CD4-positive, CD25-positive, alpha-beta regulatory T cell (primary cell): ENCODE measurements at regions not wholly inside any gene's neighbourhood (a gene's known extent, or its start where the extent isn't known, plus 50 kb on each side); places are given as distances from the start of the nearest gene placed in this dataset.

ENCODE experiments used
- ATAC-seq, 2 donors: fragments of 150-1000 bp; cut with Tn5 transposase; one replicate each; pipeline ENCODE4 v1.10.0; 2021; ENCODE audit warnings: low read depth in 2 of 2, moderate number of reproducible peaks in 2 of 2, moderate library complexity in 1 of 2
- DNase-seq, 3 donors: peaks; one replicate each; pipeline versions ENCODE4 v3.0.0 to v3.0.0-alpha.2; 2012 to 2022; ENCODE audit warnings: mixed read lengths in 1 of 3
- H3K27ac ChIP-seq: one replicate; pipeline ENCODE4 v1.7.0; 2013; ENCODE audit warnings: mild to moderate bottlenecking, low read length; ENCODE audit not compliant: insufficient read depth, poor library complexity, severe bottlenecking
- H3K27me3 ChIP-seq: one replicate; pipeline ENCODE4 v1.7.0; 2013; ENCODE audit warnings: low read length; ENCODE audit not compliant: control insufficient read depth, insufficient read depth
- H3K36me3 ChIP-seq: one replicate; pipeline ENCODE4 v1.7.0; 2013; ENCODE audit warnings: mild to moderate bottlenecking, low read length, moderate library complexity; ENCODE audit not compliant: control insufficient read depth, insufficient read depth
- H3K4me1 ChIP-seq: 2 replicates; pipeline ENCODE4 v1.7.0; 2013; ENCODE audit warnings: mild to moderate bottlenecking, low read length; ENCODE audit not compliant: insufficient read depth, control insufficient read depth, poor library complexity, severe bottlenecking
- H3K4me3 ChIP-seq: one replicate; pipeline ENCODE4 v1.7.0; 2013; ENCODE audit warnings: low read depth, mild to moderate bottlenecking, low read length, moderate library complexity
- H3K9me3 ChIP-seq, 2 experiments: 1 replicate in 1 of 2; 2 replicates in 1 of 2; pipeline ENCODE4 v1.7.0; 2013; ENCODE audit warnings: low read length in 2 of 2, mild to moderate bottlenecking in 1 of 2, moderate library complexity in 1 of 2; ENCODE audit not compliant: control insufficient read depth in 2 of 2
- H3K27ac Mint-ChIP-seq, 3 donors: one replicate each; pipeline ENCODE4 v1.8.0; 2020 to 2022; ENCODE audit warnings: mild to moderate bottlenecking in 3 of 3, mixed read lengths in 3 of 3, moderate library complexity in 2 of 3
- H3K27me3 Mint-ChIP-seq: one replicate; pipeline ENCODE4 v1.8.0; 2022; ENCODE audit warnings: mild to moderate bottlenecking, mixed read lengths
- H3K36me3 Mint-ChIP-seq: one replicate; pipeline ENCODE4 v1.8.0; 2020; ENCODE audit warnings: mixed read lengths
- H3K4me1 Mint-ChIP-seq, 4 donors: one replicate each; pipeline ENCODE4 v1.8.0; 2020 to 2022; ENCODE audit warnings: mixed read lengths in 4 of 4, mild to moderate bottlenecking in 1 of 4
- H3K4me3 Mint-ChIP-seq, 4 donors: one replicate each; pipeline ENCODE4 v1.8.0; 2020 to 2022; ENCODE audit warnings: mild to moderate bottlenecking in 4 of 4, mixed read lengths in 4 of 4, moderate library complexity in 3 of 4
- H3K9me3 Mint-ChIP-seq, 7 donors: one replicate each; pipeline ENCODE4 v1.8.0; 2020 to 2022; ENCODE audit warnings: mixed read lengths in 7 of 7, mild to moderate bottlenecking in 3 of 7, moderate library complexity in 2 of 7

GRCh38 chr9:28770226-28770625 is 1196.9 kb upstream of the C9orf72 start:
- Mint-ChIP-seq H3K27me3 (no peaks in the 10 kb centered on the region), H3K4me1 (no peaks in the 10 kb centered on the region), H3K4me3 (no peak overlapping the region), H3K36me3 (no peaks in the 10 kb centered on the region), H3K27ac (no peak overlapping the region), H3K9me3 (peaks cover 0 to 4% (median 1%) of the 10 kb centered on the region in 7 donors)
- DNase-seq (no peak), ATAC-seq (no peak)
- H3K27ac ChIP-seq, result no peak overlapping the region
- H3K9me3 ChIP-seq, result no peaks in the 10 kb centered on the region
- H3K27me3 ChIP-seq, result no peaks in the 10 kb centered on the region
- no peaks in the 10 kb centered on the region for H3K4me1 ChIP-seq
- H3K4me3 ChIP-seq, result no peak overlapping the region
- no peaks in the 10 kb centered on the region for H3K36me3 ChIP-seq

- Histone ChIP-seq H3K9me3 (no peaks in the 10 kb centered on the region), H3K4me1 (no peaks in the 10 kb centered on the region), H3K4me3 (no peak overlapping the region), H3K27me3 (no peaks in the 10 kb centered on the region), H3K27ac (no peak overlapping the region), H3K36me3 (no peaks in the 10 kb centered on the region)
- no peak for ATAC-seq
- Mint-ChIP-seq H3K4me1 (no peaks in the 10 kb centered on the region), H3K4me3 (no peak overlapping the region), H3K27me3 (no peaks in the 10 kb centered on the region), H3K27ac (no peak overlapping the region), H3K36me3 (no peaks in the 10 kb centered on the region), H3K9me3 (peaks cover 0 to 3% (median 0%) of the 10 kb centered on the region in 7 donors)
- no peak for DNase-seq
Measured at GRCh38 chr9:28770827-28771226, 1197.5 kb upstream of the C9orf72 start.

GRCh38 chr9:28774433-28775235 is 1201.4 kb upstream of the C9orf72 start:
- H3K9me3 ChIP-seq, result no peaks in the 10 kb centered on the region
- Mint-ChIP-seq H3K27ac (no peak overlapping the region), H3K36me3 (no peaks in the 10 kb centered on the region), H3K4me3 (no peak overlapping the region), H3K4me1 (no peaks in the 10 kb centered on the region), H3K27me3 (no peaks in the 10 kb centered on the region), H3K9me3 (peaks cover 0 to 2% (median 0%) of the 10 kb centered on the region in 7 donors)
- H3K36me3 ChIP-seq, result no peaks in the 10 kb centered on the region
- no peak for ATAC-seq
- H3K27ac ChIP-seq, result no peak overlapping the region
- H3K4me1 ChIP-seq, result no peaks in the 10 kb centered on the region
- no peaks in the 10 kb centered on the region for H3K27me3 ChIP-seq
- DNase-seq, result peak in 1 of 3 donors; percentile 14
- H3K4me3 ChIP-seq, result no peak overlapping the region

DNA sequence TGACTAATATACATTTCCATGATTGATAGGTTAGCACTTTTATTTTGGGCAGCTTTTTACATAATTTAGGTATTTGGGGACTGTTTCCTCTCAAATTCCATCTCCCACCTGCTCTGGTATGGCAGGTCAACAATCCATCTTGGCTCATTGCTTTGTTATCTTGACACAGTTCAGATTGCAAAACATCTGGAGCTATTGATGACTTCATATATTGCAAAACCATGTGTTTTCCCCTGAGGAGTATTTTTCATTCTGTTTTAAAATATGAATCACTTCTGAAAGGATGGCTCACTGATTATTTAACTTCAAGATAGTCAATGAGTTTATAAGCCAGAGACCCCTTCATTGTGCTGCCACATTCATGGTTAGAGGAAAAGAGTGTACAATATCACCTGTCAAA is 1206.0 kb upstream of the C9orf72 start:
- H3K9me3 ChIP-seq, result no peaks in the 10 kb centered on the region
- Mint-ChIP-seq H3K27ac (no peak overlapping the region), H3K9me3 (peaks cover 0 to 4% (median 1%) of the 10 kb centered on the region in 7 donors), H3K4me1 (no peaks in the 10 kb centered on the region), H3K36me3 (no peaks in the 10 kb centered on the region), H3K27me3 (no peaks in the 10 kb centered on the region), H3K4me3 (no peak overlapping the region)
- no peaks in the 10 kb centered on the region for H3K36me3 ChIP-seq
- no peak for DNase-seq
- ATAC-seq, result no peak
- no peaks in the 10 kb centered on the region for H3K4me1 ChIP-seq
- H3K4me3 ChIP-seq, result no peak overlapping the region
- no peak overlapping the region for H3K27ac ChIP-seq
- no peaks in the 10 kb centered on the region for H3K27me3 ChIP-seq

DNA sequence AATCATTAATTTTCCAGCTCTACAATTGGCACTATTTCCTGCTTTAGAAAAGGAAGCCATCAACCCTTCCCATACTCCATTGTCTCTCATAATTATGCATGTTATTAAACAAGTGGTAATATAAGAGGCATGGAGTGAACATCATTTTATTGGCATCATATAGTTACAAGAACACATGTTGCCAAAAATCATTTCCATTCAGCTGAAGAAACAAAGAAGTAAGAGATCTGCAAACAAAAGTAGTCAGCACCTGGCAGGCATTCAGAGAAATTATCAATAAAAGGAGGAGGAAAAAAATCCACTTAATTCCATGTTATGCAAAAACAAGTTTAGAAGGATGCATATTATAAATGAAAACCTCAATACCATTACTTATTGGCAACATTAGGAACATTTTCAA is 1208.2 kb upstream of the C9orf72 start:
- DNase-seq, result no peak
- H3K9me3 Mint-ChIP-seq, result peaks cover 0 to 5% (median 2%) of the 10 kb centered on the region in 7 donors
- Histone ChIP-seq H3K27me3 (no peaks in the 10 kb centered on the region), H3K4me1 (no peaks in the 10 kb centered on the region), H3K36me3 (no peaks in the 10 kb centered on the region), H3K27ac (no peak overlapping the region), H3K9me3 (no peaks in the 10 kb centered on the region), H3K4me3 (no peak overlapping the region)
- no peaks in the 10 kb centered on the region for H3K27me3 Mint-ChIP-seq
- H3K36me3 Mint-ChIP-seq, result no peaks in the 10 kb centered on the region
- no peak for ATAC-seq
- H3K27ac Mint-ChIP-seq, result no peak overlapping the region
- H3K4me1 Mint-ChIP-seq, result no peaks in the 10 kb centered on the region
- H3K4me3 Mint-ChIP-seq, result no peak overlapping the region

- no peak overlapping the region for H3K27ac Mint-ChIP-seq
- H3K27me3 Mint-ChIP-seq, result no peaks in the 10 kb centered on the region
- ATAC-seq, result no peak
Measured at GRCh38 chr9:28782630-28783029, 1209.3 kb upstream of the C9orf72 start.

GRCh38 chr9:28792716-28793115 is 1219.4 kb upstream of the C9orf72 start:
- no peaks in the 10 kb centered on the region for H3K36me3 Mint-ChIP-seq
- no peaks in the 10 kb centered on the region for H3K4me1 ChIP-seq
- H3K27ac Mint-ChIP-seq, result no peak overlapping the region
- ATAC-seq (no peak), DNase-seq (no peak)
- no peaks in the 10 kb centered on the region for H3K27me3 ChIP-seq
- no peaks in the 10 kb centered on the region for H3K36me3 ChIP-seq
- no peak overlapping the region for H3K4me3 ChIP-seq
- H3K9me3 Mint-ChIP-seq, result peaks cover 0 to 9% (median 3%) of the 10 kb centered on the region in 7 donors
- H3K9me3 ChIP-seq, result no peaks in the 10 kb centered on the region
- H3K4me1 Mint-ChIP-seq, result no peaks in the 10 kb centered on the region
- H3K27me3 Mint-ChIP-seq, result no peaks in the 10 kb centered on the region
- no peak overlapping the region for H3K4me3 Mint-ChIP-seq
- H3K27ac ChIP-seq, result no peak overlapping the region

More at GRCh38 chr9:28782630-28783029, 1209.3 kb upstream of the C9orf72 start:
- no peak overlapping the region for H3K4me3 Mint-ChIP-seq
- H3K4me1 Mint-ChIP-seq, result no peaks in the 10 kb centered on the region
- no peak overlapping the region for H3K4me3 ChIP-seq
- H3K36me3 Mint-ChIP-seq, result no peaks in the 10 kb centered on the region
- no peaks in the 10 kb centered on the region for H3K27me3 ChIP-seq
- no peaks in the 10 kb centered on the region for H3K9me3 ChIP-seq
- no peak overlapping the region for H3K27ac ChIP-seq
- no peak for DNase-seq
- H3K4me1 ChIP-seq, result no peaks in the 10 kb centered on the region
- H3K9me3 Mint-ChIP-seq, result peaks cover 0 to 5% (median 2%) of the 10 kb centered on the region in 7 donors
- no peaks in the 10 kb centered on the region for H3K36me3 ChIP-seq

DNA sequence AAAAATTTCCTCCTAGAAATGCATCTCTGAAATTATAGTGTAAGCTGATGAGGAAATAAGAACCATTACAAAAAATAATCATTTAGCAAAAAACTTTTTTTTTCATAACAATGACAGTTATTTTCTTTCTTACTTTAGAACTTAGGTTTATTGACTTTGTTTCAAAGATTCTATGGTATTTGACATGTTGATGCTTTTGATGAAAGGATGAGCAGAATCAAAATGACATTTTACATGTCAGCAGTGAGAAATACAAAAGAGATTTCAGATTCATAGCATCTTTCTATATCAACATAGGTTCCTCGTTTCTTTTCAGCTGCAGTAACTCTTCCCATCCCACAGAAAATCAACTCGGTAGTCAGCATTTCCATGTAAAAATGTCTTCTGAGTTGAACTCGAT is 1226.6 kb upstream of the C9orf72 start:
- Histone ChIP-seq H3K27ac (no peak overlapping the region), H3K36me3 (no peaks in the 10 kb centered on the region), H3K4me1 (no peaks in the 10 kb centered on the region), H3K4me3 (no peak overlapping the region), H3K27me3 (no peaks in the 10 kb centered on the region), H3K9me3 (no peaks in the 10 kb centered on the region)
- H3K27me3 Mint-ChIP-seq, result no peaks in the 10 kb centered on the region
- H3K4me1 Mint-ChIP-seq, result no peaks in the 10 kb centered on the region
- H3K9me3 Mint-ChIP-seq, result peaks cover 0 to 4% (median 0%) of the 10 kb centered on the region in 7 donors
- DNase-seq (no peak), ATAC-seq (no peak)
- no peak overlapping the region for H3K4me3 Mint-ChIP-seq
- no peaks in the 10 kb centered on the region for H3K36me3 Mint-ChIP-seq
- no peak overlapping the region for H3K27ac Mint-ChIP-seq
